ENCODE measurements at regions not wholly inside any gene's neighbourhood (a gene's known extent, or its start where the extent isn't known, plus 50 kb on each side); places are given as distances from the start of the nearest gene placed in this dataset.

GRCh38 chr10:78846760-78847159 is 222.0 kb upstream of the ZMIZ1 start:
- H3K4me1 ChIP-seq: no peaks in the 10 kb centered on the region
- no peak overlapping the region for H3K4me3 ChIP-seq
- H3K36me3 ChIP-seq: no peaks in the 10 kb centered on the region
- no peak for TF ChIP-seq Cebpa-rat (IDR thresholded peaks at IDR 0.05)
- no peak overlapping the region for H3K27ac ChIP-seq
- H3K4me2 ChIP-seq: no peak overlapping the region
- no peaks in the 10 kb centered on the region; a peak in 1 of 22 replicates for H3K27me3 ChIP-seq
- no peaks in the 10 kb centered on the region; a peak in 1 of 22 replicates for H4K20me1 ChIP-seq
- H3K9ac ChIP-seq: no peak overlapping the region
- H3K9me3 ChIP-seq (replicated peaks in 1 of 11): peaks cover 0 to 10% (median 5%) of the 10 kb centered on the region in 11 experiments; a peak in 9 of 22 replicates

DNA sequence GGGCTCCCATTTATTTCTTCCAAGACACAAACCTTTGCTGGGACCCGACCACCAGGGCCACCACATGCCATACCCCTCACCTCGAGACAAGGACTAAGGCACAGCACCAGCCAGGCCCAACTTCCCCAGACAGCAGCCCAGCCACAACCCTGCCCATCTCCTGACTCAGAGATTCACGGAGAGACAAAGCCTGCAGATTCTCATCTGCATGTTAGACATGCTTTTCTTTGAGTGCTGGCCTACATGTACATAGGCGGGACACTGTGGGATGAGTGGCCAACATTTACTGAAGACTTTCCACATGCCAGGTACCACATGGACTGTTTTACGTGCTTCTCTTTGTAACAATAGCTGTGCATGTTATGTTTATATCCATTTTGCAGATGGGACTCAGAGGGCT is 221.3 kb upstream of the ZMIZ1 start:
- peaks cover 0 to 10% (median 5%) of the 10 kb centered on the region in 11 experiments; a peak in 9 of 22 replicates for H3K9me3 ChIP-seq (replicated peaks in 1 of 11)
- no peaks in the 10 kb centered on the region for H3K36me3 ChIP-seq
- no peak overlapping the region for H3K9ac ChIP-seq
- no peaks in the 10 kb centered on the region for H3K4me1 ChIP-seq
- no peaks in the 10 kb centered on the region; a peak in 1 of 22 replicates for H4K20me1 ChIP-seq
- H3K27me3 ChIP-seq: no peaks in the 10 kb centered on the region
- H3K4me3 ChIP-seq: no peak overlapping the region
- no peak for TF ChIP-seq Cebpa-rat (IDR thresholded peaks at IDR 0.05)
- H3K27ac ChIP-seq: no peak overlapping the region
- no peak overlapping the region for H3K4me2 ChIP-seq

DNA sequence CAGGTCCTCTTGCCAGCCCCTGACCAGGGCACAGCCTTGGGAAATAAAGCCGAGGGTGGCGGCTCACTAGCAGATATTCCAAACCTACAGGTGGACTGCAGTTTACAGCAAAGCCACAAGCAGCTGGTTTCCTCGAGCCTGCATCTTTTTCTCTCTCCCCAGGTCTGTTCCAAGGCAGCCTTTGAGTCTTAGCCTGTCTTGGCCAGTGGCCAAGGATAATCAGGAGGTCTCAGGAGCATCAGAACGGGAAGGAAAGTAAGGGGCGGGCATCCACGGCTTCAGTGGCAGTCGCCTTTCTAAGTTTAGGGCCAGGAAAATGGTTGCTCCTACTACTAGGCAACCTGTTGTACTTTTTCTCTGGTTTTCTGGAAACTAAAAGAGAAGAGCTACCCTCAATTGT is 219.7 kb upstream of the ZMIZ1 start:
- Histone ChIP-seq H3K27me3 (no peaks in the 10 kb centered on the region), H4K20me1 (no peaks in the 10 kb centered on the region; a peak in 1 of 22 replicates), H3K4me1 (no peaks in the 10 kb centered on the region), H3K9ac (no peak overlapping the region), H3K9me3 (replicated peaks in 1 of 11) (no peaks in the 10 kb centered on the region), H3K36me3 (no peaks in the 10 kb centered on the region), H3K4me3 (no peak overlapping the region), H3K4me2 (no peak overlapping the region), H3K27ac (no peak overlapping the region)
- no peak for TF ChIP-seq Cebpa-rat (IDR thresholded peaks at IDR 0.05)

DNA sequence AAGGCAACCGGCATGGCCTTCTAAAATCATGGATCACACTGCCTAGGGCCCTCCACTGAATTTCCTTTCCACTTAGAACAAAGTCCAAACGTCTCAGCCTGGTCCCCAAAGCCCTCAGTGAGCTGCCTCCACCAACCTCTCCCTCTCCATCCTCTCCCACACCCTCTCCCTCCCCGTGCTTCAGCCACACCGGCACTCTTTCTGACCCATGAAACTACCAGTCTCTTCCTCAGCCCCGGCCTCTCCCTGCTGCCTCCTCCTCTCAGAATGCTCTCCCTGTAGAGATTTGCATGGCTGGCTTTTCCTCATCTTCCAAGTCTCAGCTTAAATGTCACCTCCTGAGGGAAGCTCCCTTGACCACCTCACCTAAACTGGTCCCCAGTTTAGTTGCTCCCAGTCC is 219.0 kb upstream of the ZMIZ1 start:
- TF ChIP-seq Cebpa-rat (IDR thresholded peaks at IDR 0.05): no peak
- Histone ChIP-seq H3K36me3 (no peaks in the 10 kb centered on the region), H4K20me1 (no peaks in the 10 kb centered on the region; a peak in 1 of 22 replicates), H3K9me3 (replicated peaks in 1 of 11) (no peaks in the 10 kb centered on the region), H3K27me3 (no peaks in the 10 kb centered on the region), H3K9ac (no peak overlapping the region), H3K4me2 (no peak overlapping the region), H3K4me1 (no peaks in the 10 kb centered on the region), H3K27ac (no peak overlapping the region), H3K4me3 (no peak overlapping the region)

DNA sequence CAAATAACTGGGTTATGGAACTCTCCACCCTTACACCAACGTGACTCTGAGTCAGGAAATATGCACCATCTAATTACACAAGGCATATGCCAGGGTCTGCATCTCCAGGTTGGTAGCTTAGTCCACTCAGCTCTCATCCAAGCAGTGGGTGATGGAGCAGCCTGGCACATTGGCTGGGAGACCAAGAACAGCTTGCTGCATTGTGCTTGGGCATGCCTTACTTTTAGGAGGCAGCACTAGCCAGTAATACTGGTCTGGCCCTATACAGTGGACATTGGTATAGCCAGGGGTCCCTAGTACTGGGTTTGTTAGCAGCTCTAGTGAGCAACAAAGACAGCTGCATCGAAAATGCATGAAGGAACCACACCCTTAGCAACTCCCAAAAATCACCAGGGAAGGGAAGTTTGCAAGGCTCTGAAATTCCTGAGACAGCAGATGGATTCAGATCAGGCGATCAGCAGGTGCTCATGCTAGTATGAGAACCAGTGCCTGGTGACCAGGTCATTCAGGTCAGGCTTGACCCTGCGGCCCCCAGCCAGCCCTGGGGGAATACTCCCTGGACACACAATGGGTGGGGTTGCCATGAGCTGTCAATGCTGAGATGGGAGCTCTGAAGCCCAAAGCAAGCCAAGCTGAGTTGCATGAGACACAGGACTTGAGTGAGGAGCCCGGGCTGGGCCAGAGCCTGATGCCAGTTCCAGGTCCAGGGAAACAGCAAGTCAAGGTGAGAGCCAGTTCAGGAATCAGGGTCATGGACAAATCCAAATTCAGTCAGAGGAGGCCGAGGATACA is 217.9 kb upstream of the ZMIZ1 start:
- H3K27ac ChIP-seq: no peak overlapping the region
- H4K20me1 ChIP-seq: no peaks in the 10 kb centered on the region; a peak in 1 of 22 replicates
- TF ChIP-seq Cebpa-rat (IDR thresholded peaks at IDR 0.05): no peak
- no peaks in the 10 kb centered on the region for H3K36me3 ChIP-seq
- H3K27me3 ChIP-seq: no peaks in the 10 kb centered on the region
- no peak overlapping the region for H3K9ac ChIP-seq
- no peaks in the 10 kb centered on the region for H3K9me3 ChIP-seq (replicated peaks in 1 of 11)
- H3K4me1 ChIP-seq: no peaks in the 10 kb centered on the region
- H3K4me2 ChIP-seq: no peak overlapping the region
- H3K4me3 ChIP-seq: no peak overlapping the region

DNA sequence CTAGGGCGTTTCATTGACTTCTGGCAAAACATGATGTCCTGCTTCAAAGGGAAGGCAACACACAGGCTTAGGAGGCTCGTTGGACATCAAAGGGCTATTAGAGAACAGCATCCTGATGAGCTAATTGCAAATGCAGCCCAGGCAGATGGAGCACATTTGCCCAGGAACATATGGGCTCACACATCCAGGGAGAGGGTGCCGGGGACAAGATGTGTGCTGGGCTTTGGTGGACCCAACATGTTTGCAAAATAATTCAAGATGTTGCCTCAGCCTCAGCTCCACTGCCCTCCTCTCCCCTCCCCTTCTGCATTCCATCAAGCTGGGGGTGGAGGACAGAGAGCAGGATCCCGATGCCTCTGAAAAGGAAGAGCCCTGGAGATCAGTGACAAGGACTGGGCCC is 217.1 kb upstream of the ZMIZ1 start:
- no peak for TF ChIP-seq Cebpa-rat (IDR thresholded peaks at IDR 0.05)
- H3K4me3 ChIP-seq: no peak overlapping the region
- no peak overlapping the region for H3K9ac ChIP-seq
- no peak overlapping the region for H3K27ac ChIP-seq
- H4K20me1 ChIP-seq: no peaks in the 10 kb centered on the region; a peak in 1 of 22 replicates
- H3K4me2 ChIP-seq: no peak overlapping the region
- no peaks in the 10 kb centered on the region for H3K27me3 ChIP-seq
- H3K9me3 ChIP-seq (replicated peaks in 1 of 11): no peaks in the 10 kb centered on the region
- no peaks in the 10 kb centered on the region for H3K36me3 ChIP-seq
- H3K4me1 ChIP-seq: no peaks in the 10 kb centered on the region

DNA sequence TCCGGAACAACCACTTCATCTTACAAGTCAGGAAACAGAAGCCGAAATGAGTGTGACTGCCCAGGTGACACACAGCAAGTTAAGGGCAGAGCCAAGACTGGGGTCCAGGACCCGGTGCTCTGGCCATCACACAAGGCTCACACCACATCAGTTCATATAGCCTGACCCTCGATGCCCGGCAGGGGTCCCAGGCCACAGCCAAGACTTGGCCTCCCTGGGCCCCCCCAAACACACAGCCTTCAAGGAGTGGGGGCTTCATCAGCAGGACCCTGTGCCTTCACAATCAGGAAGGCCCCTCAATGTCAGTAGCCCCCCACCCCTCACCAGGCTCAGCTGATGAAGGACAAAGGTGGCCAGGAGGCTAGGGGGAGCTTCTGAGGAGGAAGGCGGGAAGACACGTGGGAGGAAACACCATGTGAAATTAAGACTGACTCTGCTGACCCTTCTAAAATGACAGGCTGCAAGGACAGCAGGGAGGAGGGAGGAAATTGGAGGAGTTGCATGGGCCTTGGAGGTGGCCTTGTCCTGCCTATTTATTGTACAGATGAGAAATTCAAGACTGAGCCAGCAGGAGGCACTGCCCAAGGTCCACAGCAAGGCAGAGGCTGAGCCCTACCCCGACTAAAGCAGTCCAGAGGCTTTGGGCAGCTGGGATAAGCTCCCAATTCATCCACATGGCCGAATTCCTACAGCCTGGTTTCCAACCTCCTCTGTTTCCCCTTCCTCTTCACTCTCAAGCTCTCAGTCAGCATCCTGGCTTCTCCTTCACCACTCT is 216.1 kb upstream of the ZMIZ1 start:
- Histone ChIP-seq H3K9me3 (replicated peaks in 1 of 11) (no peaks in the 10 kb centered on the region), H4K20me1 (no peaks in the 10 kb centered on the region), H3K27me3 (no peaks in the 10 kb centered on the region), H3K4me1 (no peaks in the 10 kb centered on the region), H3K36me3 (no peaks in the 10 kb centered on the region), H3K4me3 (no peak overlapping the region), H3K27ac (no peak overlapping the region), H3K4me2 (no peak overlapping the region; a peak in 1 of 22 replicates), H3K9ac (no peak overlapping the region)
- TF ChIP-seq Cebpa-rat (IDR thresholded peaks at IDR 0.05): no peak

DNA sequence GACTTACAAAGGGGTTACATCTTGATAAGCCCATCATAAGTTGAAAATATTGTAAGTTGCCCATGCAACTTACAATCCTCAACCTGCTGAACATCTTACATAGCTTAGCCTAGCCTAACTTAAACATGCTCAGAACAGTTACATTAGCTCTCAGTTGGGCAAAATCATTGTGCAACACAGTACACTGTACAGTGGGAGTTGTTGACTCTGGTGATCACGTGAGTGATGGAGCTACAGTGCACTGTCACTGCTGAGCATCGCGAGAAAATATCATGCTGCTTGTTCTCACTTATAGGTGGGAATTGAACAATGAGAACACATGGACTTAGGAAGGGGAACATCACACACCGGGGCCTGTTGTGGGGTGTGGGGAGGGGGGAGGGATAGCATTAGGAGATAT is 214.9 kb upstream of the ZMIZ1 start:
- no peak overlapping the region for H3K4me3 ChIP-seq
- H3K4me2 ChIP-seq: no peak overlapping the region
- H3K36me3 ChIP-seq: no peaks in the 10 kb centered on the region
- H3K9ac ChIP-seq: no peak overlapping the region
- no peaks in the 10 kb centered on the region for H3K4me1 ChIP-seq
- no peaks in the 10 kb centered on the region for H3K27me3 ChIP-seq
- H4K20me1 ChIP-seq: no peaks in the 10 kb centered on the region
- no peak for TF ChIP-seq Cebpa-rat (IDR thresholded peaks at IDR 0.05)
- H3K27ac ChIP-seq: no peak overlapping the region
- no peaks in the 10 kb centered on the region for H3K9me3 ChIP-seq (replicated peaks in 1 of 11)

DNA sequence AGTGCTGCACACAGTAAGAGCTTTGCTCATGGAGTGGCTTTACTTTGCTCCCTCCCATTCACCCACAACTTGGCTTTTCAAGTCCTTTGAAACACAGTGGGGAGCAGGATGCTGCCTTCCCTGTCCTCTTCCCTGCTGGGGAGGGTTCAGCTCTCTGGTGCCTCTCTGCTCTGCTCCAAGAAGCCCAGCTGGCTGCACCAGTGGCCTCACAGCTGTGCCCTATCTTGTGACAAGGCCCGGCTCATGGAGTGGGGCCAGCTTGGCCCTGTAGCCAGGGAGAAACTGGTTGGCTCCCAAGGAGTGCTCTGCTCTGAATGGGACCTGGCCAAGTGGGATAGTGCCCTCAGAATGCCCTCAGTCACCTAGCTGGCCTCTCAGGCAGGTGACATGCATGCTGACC is 212.3 kb upstream of the ZMIZ1 start:
- no peaks in the 10 kb centered on the region for H3K36me3 ChIP-seq
- no peak overlapping the region for H3K4me2 ChIP-seq
- no peak overlapping the region for H3K27ac ChIP-seq
- no peaks in the 10 kb centered on the region for H3K27me3 ChIP-seq
- TF ChIP-seq Cebpa-rat (IDR thresholded peaks at IDR 0.05): no peak
- H3K4me1 ChIP-seq: no peaks in the 10 kb centered on the region
- no peak overlapping the region for H3K9ac ChIP-seq
- no peak overlapping the region for H3K4me3 ChIP-seq
- H4K20me1 ChIP-seq: no peaks in the 10 kb centered on the region
- H3K9me3 ChIP-seq (replicated peaks in 1 of 11): no peaks in the 10 kb centered on the region

DNA sequence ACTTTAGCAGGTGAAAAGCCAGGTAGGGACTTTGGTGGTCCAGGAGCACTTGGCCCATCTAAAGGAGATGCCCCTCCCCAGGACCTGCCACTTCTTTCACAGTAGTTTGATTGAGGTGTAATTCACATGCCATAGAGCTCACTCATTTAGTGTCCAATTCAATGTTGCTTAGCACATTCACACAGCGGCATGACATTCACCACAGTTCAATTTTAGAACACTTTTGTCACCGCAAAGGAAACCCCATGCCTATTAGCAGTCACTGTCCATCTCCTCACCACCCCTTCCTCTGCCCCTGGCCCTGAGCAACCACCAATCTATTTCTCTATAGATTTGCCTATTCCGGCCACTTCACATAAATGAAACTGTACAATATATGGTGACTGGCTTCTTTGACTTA is 211.6 kb upstream of the ZMIZ1 start:
- no peaks in the 10 kb centered on the region for H3K27me3 ChIP-seq
- TF ChIP-seq Cebpa-rat (IDR thresholded peaks at IDR 0.05): no peak
- no peak overlapping the region for H3K27ac ChIP-seq
- no peak overlapping the region for H3K9ac ChIP-seq
- no peaks in the 10 kb centered on the region for H3K9me3 ChIP-seq (replicated peaks in 1 of 11)
- no peak overlapping the region for H3K4me2 ChIP-seq
- no peaks in the 10 kb centered on the region for H3K36me3 ChIP-seq
- H4K20me1 ChIP-seq: no peaks in the 10 kb centered on the region
- no peaks in the 10 kb centered on the region for H3K4me1 ChIP-seq
- no peak overlapping the region for H3K4me3 ChIP-seq

Measured in BLaER1 treated with 17β-estradiol and CSF1 and Interleukin-3, amounts not matched to agents 10 nM and 100 nM (cell line).